ENCODE measurements at regions not wholly inside any gene's neighbourhood (a gene's known extent, or its start where the extent isn't known, plus 50 kb on each side); places are given as distances from the start of the nearest gene placed in this dataset.

- Histone ChIP-seq H3K27me3 (replicated peaks in 1 of 7) (peaks cover 0 to 10% (median 0%) of the 10 kb centered on the region in 7 donors), H3K4me1 (no peaks in the 10 kb centered on the region), H3K27ac (no peak overlapping the region), H3K9me3 (no peaks in the 10 kb centered on the region), H3K36me3 (no peaks in the 10 kb centered on the region), H3K4me3 (no peak overlapping the region)
- intact Hi-C loops (cut with DNase I; ENCODE audit: low total_unique reads): no loop called here
- no peak for TF ChIP-seq POLR2A (IDR thresholded peaks at IDR 0.05)
- peak; percentile 21 to 73 (median 52) for TF ChIP-seq CTCF (IDR thresholded peaks at IDR 0.05 in 8 of 11, conservative IDR thresholded peaks at IDR 0.05 in 3 of 11)
- no peak for DNase-seq
- 25 to 67% (median 41%) methylated on average over 3 to 6 of the region's 6 CpGs for WGBS, 5 donors
These were observed 204.7 kb upstream of the S100G start for GRCh38 chrX:16445166-16445752.

GRCh38 chrX:16451334-16451733, 198.6 kb upstream of the S100G start:
- no peak for TF ChIP-seq POLR2A (IDR thresholded peaks at IDR 0.05)
- no peak for TF ChIP-seq POLR2AphosphoS5 (IDR thresholded peaks at IDR 0.05)
- TF ChIP-seq CTCF (IDR thresholded peaks at IDR 0.05 in 8 of 11, conservative IDR thresholded peaks at IDR 0.05 in 3 of 11): no peak
- DNase-seq: no peak
- Histone ChIP-seq H3K36me3 (no peaks in the 10 kb centered on the region), H3K27me3 (replicated peaks in 1 of 7) (peaks cover 0 to 7% (median 0%) of the 10 kb centered on the region in 7 donors), H3K4me1 (no peaks in the 10 kb centered on the region), H3K27ac (no peak overlapping the region), H3K4me3 (no peak overlapping the region), H3K9me3 (no peaks in the 10 kb centered on the region)
- intact Hi-C loops (cut with DNase I; ENCODE audit: low total_unique reads): no loop called here
- WGBS, 5 donors: 95 to 97% (median 95%) methylated on average over 4 of the region's 4 CpGs

- TF ChIP-seq CTCF (IDR thresholded peaks at IDR 0.05 in 8 of 11, conservative IDR thresholded peaks at IDR 0.05 in 3 of 11) (no peak), POLR2A (IDR thresholded peaks at IDR 0.05) (no peak), POLR2AphosphoS5 (IDR thresholded peaks at IDR 0.05) (no peak)
- WGBS, 5 donors: 33 to 90% (median 52%) methylated on average over 1 of the region's 1 CpG
- intact Hi-C loops (cut with DNase I; ENCODE audit: low total_unique reads): no loop called here
- H3K27ac ChIP-seq: no peak overlapping the region
- H3K4me1 ChIP-seq: no peaks in the 10 kb centered on the region
- no peaks in the 10 kb centered on the region for H3K9me3 ChIP-seq
- H3K36me3 ChIP-seq: no peaks in the 10 kb centered on the region
- peaks cover 0 to 7% (median 0%) of the 10 kb centered on the region in 7 donors for H3K27me3 ChIP-seq (replicated peaks in 1 of 7)
- no peak for DNase-seq
- H3K4me3 ChIP-seq: no peak overlapping the region
These were observed 195.0 kb upstream of the S100G start for GRCh38 chrX:16454926-16455325.

- Histone ChIP-seq H3K27ac (no peak overlapping the region), H3K27me3 (replicated peaks in 1 of 7) (peaks cover 0 to 7% (median 0%) of the 10 kb centered on the region in 7 donors), H3K4me1 (no peaks in the 10 kb centered on the region), H3K9me3 (no peaks in the 10 kb centered on the region), H3K4me3 (no peak overlapping the region), H3K36me3 (no peaks in the 10 kb centered on the region)
- intact Hi-C loops (cut with DNase I; ENCODE audit: low total_unique reads): no loop called here
- 81 to 100% (median 91%) methylated on average over 1 of the region's 1 CpG for WGBS, 5 donors
- DNase-seq: no peak
- TF ChIP-seq POLR2AphosphoS5 (IDR thresholded peaks at IDR 0.05) (no peak), CTCF (IDR thresholded peaks at IDR 0.05 in 8 of 11, conservative IDR thresholded peaks at IDR 0.05 in 3 of 11) (no peak), POLR2A (IDR thresholded peaks at IDR 0.05) (no peak)
These were observed 192.7 kb upstream of the S100G start for GRCh38 chrX:16457239-16457638.
